ENCODE measurements at regions not wholly inside any gene's neighbourhood (a gene's known extent, or its start where the extent isn't known, plus 50 kb on each side); places are given as distances from the start of the nearest gene placed in this dataset.

GRCh38 chr4:104967034-104967401 is 179.7 kb upstream of the TET2 start:
- Histone ChIP-seq H3K27me3 (replicated peaks; ENCODE audit: control insufficient read depth, insufficient read depth, low read length) (no peaks in the 10 kb centered on the region), H3K4me3 (ENCODE audit: low read length) (no peak overlapping the region), H3K9ac (ENCODE audit: low read length) (no peak overlapping the region), H3K36me3 (ENCODE audit: control insufficient read depth, insufficient read depth, low read length, severe bottlenecking) (no peaks in the 10 kb centered on the region), H3K9me3 (ENCODE audit: control insufficient read depth, low read length) (no peaks in the 10 kb centered on the region), H3K4me1 (ENCODE audit: control insufficient read depth, insufficient read depth, low read length) (no peaks in the 10 kb centered on the region)
- no peak for DNase-seq (ENCODE audit: low read depth)

GRCh38 chr4:104969394-104970082 is 177.1 kb upstream of the TET2 start:
- no peak overlapping the region for H3K9ac ChIP-seq (ENCODE audit: low read length)
- no peaks in the 10 kb centered on the region for H3K9me3 ChIP-seq (ENCODE audit: control insufficient read depth, low read length)
- no peaks in the 10 kb centered on the region for H3K27me3 ChIP-seq (replicated peaks; ENCODE audit: control insufficient read depth, insufficient read depth, low read length)
- H3K36me3 ChIP-seq (ENCODE audit: control insufficient read depth, insufficient read depth, low read length, severe bottlenecking), result no peaks in the 10 kb centered on the region
- H3K4me3 ChIP-seq (ENCODE audit: low read length), result no peak overlapping the region
- H3K4me1 ChIP-seq (ENCODE audit: control insufficient read depth, insufficient read depth, low read length), result no peaks in the 10 kb centered on the region
- no peak for DNase-seq (ENCODE audit: low read depth)

GRCh38 chr4:104971462-104971861 is 175.2 kb upstream of the TET2 start:
- Histone ChIP-seq H3K36me3 (ENCODE audit: control insufficient read depth, insufficient read depth, low read length, severe bottlenecking) (no peaks in the 10 kb centered on the region), H3K4me1 (ENCODE audit: control insufficient read depth, insufficient read depth, low read length) (no peaks in the 10 kb centered on the region), H3K9me3 (ENCODE audit: control insufficient read depth, low read length) (no peaks in the 10 kb centered on the region), H3K9ac (ENCODE audit: low read length) (no peak overlapping the region), H3K4me3 (ENCODE audit: low read length) (no peak overlapping the region), H3K27me3 (replicated peaks; ENCODE audit: control insufficient read depth, insufficient read depth, low read length) (no peaks in the 10 kb centered on the region)
- DNase-seq (ENCODE audit: low read depth), result no peak

GRCh38 chr4:104973708-104974107 is 173.0 kb upstream of the TET2 start:
- H3K27me3 ChIP-seq (replicated peaks; ENCODE audit: control insufficient read depth, insufficient read depth, low read length), result no peaks in the 10 kb centered on the region
- H3K9ac ChIP-seq (ENCODE audit: low read length), result no peak overlapping the region

GRCh38 chr4:104975617-104976016 is 171.1 kb upstream of the TET2 start:
- Histone ChIP-seq H3K9ac (ENCODE audit: low read length) (no peak overlapping the region), H3K4me3 (ENCODE audit: low read length) (no peak overlapping the region), H3K9me3 (ENCODE audit: control insufficient read depth, low read length) (no peaks in the 10 kb centered on the region), H3K4me1 (ENCODE audit: control insufficient read depth, insufficient read depth, low read length) (no peaks in the 10 kb centered on the region), H3K36me3 (ENCODE audit: control insufficient read depth, insufficient read depth, low read length, severe bottlenecking) (no peaks in the 10 kb centered on the region), H3K27me3 (replicated peaks; ENCODE audit: control insufficient read depth, insufficient read depth, low read length) (no peaks in the 10 kb centered on the region)
- DNase-seq (ENCODE audit: low read depth), result no peak

More at GRCh38 chr4:104973708-104974107, 173.0 kb upstream of the TET2 start:
- Histone ChIP-seq H3K36me3 (ENCODE audit: control insufficient read depth, insufficient read depth, low read length, severe bottlenecking) (no peaks in the 10 kb centered on the region), H3K4me3 (ENCODE audit: low read length) (no peak overlapping the region), H3K9me3 (ENCODE audit: control insufficient read depth, low read length) (no peaks in the 10 kb centered on the region), H3K4me1 (ENCODE audit: control insufficient read depth, insufficient read depth, low read length) (no peaks in the 10 kb centered on the region)
- DNase-seq (ENCODE audit: low read depth), result no peak

GRCh38 chr4:104976262-104976661 is 170.4 kb upstream of the TET2 start:
- no peak overlapping the region for H3K9ac ChIP-seq (ENCODE audit: low read length)
- no peaks in the 10 kb centered on the region for H3K36me3 ChIP-seq (ENCODE audit: control insufficient read depth, insufficient read depth, low read length, severe bottlenecking)
- no peaks in the 10 kb centered on the region for H3K27me3 ChIP-seq (replicated peaks; ENCODE audit: control insufficient read depth, insufficient read depth, low read length)
- no peak for DNase-seq (ENCODE audit: low read depth)
- H3K9me3 ChIP-seq (ENCODE audit: control insufficient read depth, low read length), result no peaks in the 10 kb centered on the region
- no peak overlapping the region for H3K4me3 ChIP-seq (ENCODE audit: low read length)
- no peaks in the 10 kb centered on the region for H3K4me1 ChIP-seq (ENCODE audit: control insufficient read depth, insufficient read depth, low read length)

GRCh38 chr4:104979083-104979760 is 167.5 kb upstream of the TET2 start:
- H3K9ac ChIP-seq (ENCODE audit: low read length), result no peak overlapping the region
- no peaks in the 10 kb centered on the region for H3K9me3 ChIP-seq (ENCODE audit: control insufficient read depth, low read length)
- no peaks in the 10 kb centered on the region for H3K27me3 ChIP-seq (replicated peaks; ENCODE audit: control insufficient read depth, insufficient read depth, low read length)
- no peak overlapping the region for H3K4me3 ChIP-seq (ENCODE audit: low read length)
- no peaks in the 10 kb centered on the region for H3K36me3 ChIP-seq (ENCODE audit: control insufficient read depth, insufficient read depth, low read length, severe bottlenecking)
- no peak for DNase-seq (ENCODE audit: low read depth)
- no peaks in the 10 kb centered on the region for H3K4me1 ChIP-seq (ENCODE audit: control insufficient read depth, insufficient read depth, low read length)

GRCh38 chr4:104983615-104984179 is 163.0 kb upstream of the TET2 start:
- DNase-seq (ENCODE audit: low read depth), result no peak
- Histone ChIP-seq H3K9ac (ENCODE audit: low read length) (no peak overlapping the region), H3K4me1 (ENCODE audit: control insufficient read depth, insufficient read depth, low read length) (no peaks in the 10 kb centered on the region), H3K9me3 (ENCODE audit: control insufficient read depth, low read length) (no peaks in the 10 kb centered on the region), H3K27me3 (replicated peaks; ENCODE audit: control insufficient read depth, insufficient read depth, low read length) (no peaks in the 10 kb centered on the region), H3K36me3 (ENCODE audit: control insufficient read depth, insufficient read depth, low read length, severe bottlenecking) (no peaks in the 10 kb centered on the region), H3K4me3 (ENCODE audit: low read length) (no peak overlapping the region)

GRCh38 chr4:104986306-104986705 is 160.4 kb upstream of the TET2 start:
- Histone ChIP-seq H3K4me1 (ENCODE audit: control insufficient read depth, insufficient read depth, low read length) (no peaks in the 10 kb centered on the region), H3K9ac (ENCODE audit: low read length) (no peak overlapping the region), H3K36me3 (ENCODE audit: control insufficient read depth, insufficient read depth, low read length, severe bottlenecking) (no peaks in the 10 kb centered on the region), H3K9me3 (ENCODE audit: control insufficient read depth, low read length) (no peaks in the 10 kb centered on the region), H3K4me3 (ENCODE audit: low read length) (no peak overlapping the region), H3K27me3 (replicated peaks; ENCODE audit: control insufficient read depth, insufficient read depth, low read length) (no peaks in the 10 kb centered on the region)
- no peak for DNase-seq (ENCODE audit: low read depth)

- Histone ChIP-seq H3K4me3 (ENCODE audit: low read length) (no peak overlapping the region), H3K4me1 (ENCODE audit: control insufficient read depth, insufficient read depth, low read length) (no peaks in the 10 kb centered on the region), H3K27me3 (replicated peaks; ENCODE audit: control insufficient read depth, insufficient read depth, low read length) (no peaks in the 10 kb centered on the region), H3K9ac (ENCODE audit: low read length) (no peak overlapping the region), H3K36me3 (ENCODE audit: control insufficient read depth, insufficient read depth, low read length, severe bottlenecking) (no peaks in the 10 kb centered on the region), H3K9me3 (ENCODE audit: control insufficient read depth, low read length) (peaks cover 3% of the 10 kb centered on the region)
- peak; percentile 3 for DNase-seq (ENCODE audit: low read depth)
Observed at GRCh38 chr4:104989371-104989770, 157.3 kb upstream of the TET2 start.

GRCh38 chr4:105002278-105002677 is 144.4 kb upstream of the TET2 start:
- DNase-seq (ENCODE audit: low read depth), result no peak
- H3K36me3 ChIP-seq (ENCODE audit: control insufficient read depth, insufficient read depth, low read length, severe bottlenecking), result no peaks in the 10 kb centered on the region
- H3K9ac ChIP-seq (ENCODE audit: low read length), result no peak overlapping the region
- no peaks in the 10 kb centered on the region for H3K27me3 ChIP-seq (replicated peaks; ENCODE audit: control insufficient read depth, insufficient read depth, low read length)
- H3K4me1 ChIP-seq (ENCODE audit: control insufficient read depth, insufficient read depth, low read length), result no peaks in the 10 kb centered on the region
- peaks cover 2% of the 10 kb centered on the region for H3K9me3 ChIP-seq (ENCODE audit: control insufficient read depth, low read length)
- H3K4me3 ChIP-seq (ENCODE audit: low read length), result no peak overlapping the region

All from adipocyte (in vitro differentiated cells).